ENCODE measurements at regions not wholly inside any gene's neighbourhood (a gene's known extent, or its start where the extent isn't known, plus 50 kb on each side); places are given as distances from the start of the nearest gene placed in this dataset.

DNA sequence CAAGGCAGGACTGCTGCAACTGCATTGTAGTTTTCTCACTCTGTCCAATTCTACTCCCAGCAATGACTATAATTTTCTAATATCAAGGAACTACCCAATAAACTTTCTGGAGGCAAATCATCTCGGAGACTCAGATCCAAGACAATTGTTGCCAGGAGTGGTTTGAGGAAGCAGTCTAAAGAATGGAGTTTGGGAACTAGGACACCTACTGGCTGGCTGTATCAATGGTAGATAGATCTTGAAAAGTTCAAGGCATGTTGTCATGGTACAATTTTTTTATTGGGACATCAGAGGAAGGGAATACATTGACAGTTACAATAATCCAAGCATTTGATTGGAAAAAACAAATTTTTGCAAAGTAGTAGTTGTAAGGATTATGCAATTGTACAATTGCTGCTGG lies 648.3 kb upstream of the SLITRK6 start:
- TF ChIP-seq EGR1 (IDR thresholded peaks at IDR 0.05) (no peak), TCF12 (IDR thresholded peaks at IDR 0.05; ENCODE audit: low read depth) (no peak), TAF1 (IDR thresholded peaks at IDR 0.05; ENCODE audit: low read depth) (no peak), FOXM1 (IDR thresholded peaks at IDR 0.05; ENCODE audit: borderline replicate concordance, low read depth) (no peak), CEBPB (IDR thresholded peaks at IDR 0.05) (no peak), ZBTB7A (IDR thresholded peaks at IDR 0.05; ENCODE audit: low read depth) (no peak), RAD21 (IDR thresholded peaks at IDR 0.05; ENCODE audit: low read depth) (no peak), CREB1 (IDR thresholded peaks at IDR 0.05; ENCODE audit: low read depth) (no peak), YY1 (IDR thresholded peaks at IDR 0.05; ENCODE audit: low read depth) (no peak)
- TF ChIP-seq, protein P1, sequence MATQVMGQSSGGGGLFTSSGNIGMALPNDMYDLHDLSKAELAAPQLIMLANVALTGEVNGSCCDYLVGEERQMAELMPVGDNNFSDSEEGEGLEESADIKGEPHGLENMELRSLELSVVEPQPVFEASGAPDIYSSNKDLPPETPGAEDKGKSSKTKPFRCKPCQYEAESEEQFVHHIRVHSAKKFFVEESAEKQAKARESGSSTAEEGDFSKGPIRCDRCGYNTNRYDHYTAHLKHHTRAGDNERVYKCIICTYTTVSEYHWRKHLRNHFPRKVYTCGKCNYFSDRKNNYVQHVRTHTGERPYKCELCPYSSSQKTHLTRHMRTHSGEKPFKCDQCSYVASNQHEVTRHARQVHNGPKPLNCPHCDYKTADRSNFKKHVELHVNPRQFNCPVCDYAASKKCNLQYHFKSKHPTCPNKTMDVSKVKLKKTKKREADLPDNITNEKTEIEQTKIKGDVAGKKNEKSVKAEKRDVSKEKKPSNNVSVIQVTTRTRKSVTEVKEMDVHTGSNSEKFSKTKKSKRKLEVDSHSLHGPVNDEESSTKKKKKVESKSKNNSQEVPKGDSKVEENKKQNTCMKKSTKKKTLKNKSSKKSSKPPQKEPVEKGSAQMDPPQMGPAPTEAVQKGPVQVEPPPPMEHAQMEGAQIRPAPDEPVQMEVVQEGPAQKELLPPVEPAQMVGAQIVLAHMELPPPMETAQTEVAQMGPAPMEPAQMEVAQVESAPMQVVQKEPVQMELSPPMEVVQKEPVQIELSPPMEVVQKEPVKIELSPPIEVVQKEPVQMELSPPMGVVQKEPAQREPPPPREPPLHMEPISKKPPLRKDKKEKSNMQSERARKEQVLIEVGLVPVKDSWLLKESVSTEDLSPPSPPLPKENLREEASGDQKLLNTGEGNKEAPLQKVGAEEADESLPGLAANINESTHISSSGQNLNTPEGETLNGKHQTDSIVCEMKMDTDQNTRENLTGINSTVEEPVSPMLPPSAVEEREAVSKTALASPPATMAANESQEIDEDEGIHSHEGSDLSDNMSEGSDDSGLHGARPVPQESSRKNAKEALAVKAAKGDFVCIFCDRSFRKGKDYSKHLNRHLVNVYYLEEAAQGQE (IDR thresholded peaks at IDR 0.05; ENCODE audit: low read depth) = no peak
- TF ChIP-seq, protein P2, sequence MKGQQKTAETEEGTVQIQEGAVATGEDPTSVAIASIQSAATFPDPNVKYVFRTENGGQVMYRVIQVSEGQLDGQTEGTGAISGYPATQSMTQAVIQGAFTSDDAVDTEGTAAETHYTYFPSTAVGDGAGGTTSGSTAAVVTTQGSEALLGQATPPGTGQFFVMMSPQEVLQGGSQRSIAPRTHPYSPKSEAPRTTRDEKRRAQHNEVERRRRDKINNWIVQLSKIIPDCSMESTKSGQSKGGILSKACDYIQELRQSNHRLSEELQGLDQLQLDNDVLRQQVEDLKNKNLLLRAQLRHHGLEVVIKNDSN (IDR thresholded peaks at IDR 0.05) = no peak
- TF ChIP-seq, protein P3, sequence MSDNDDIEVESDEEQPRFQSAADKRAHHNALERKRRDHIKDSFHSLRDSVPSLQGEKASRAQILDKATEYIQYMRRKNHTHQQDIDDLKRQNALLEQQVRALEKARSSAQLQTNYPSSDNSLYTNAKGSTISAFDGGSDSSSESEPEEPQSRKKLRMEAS (IDR thresholded peaks at IDR 0.05) = no peak

DNA sequence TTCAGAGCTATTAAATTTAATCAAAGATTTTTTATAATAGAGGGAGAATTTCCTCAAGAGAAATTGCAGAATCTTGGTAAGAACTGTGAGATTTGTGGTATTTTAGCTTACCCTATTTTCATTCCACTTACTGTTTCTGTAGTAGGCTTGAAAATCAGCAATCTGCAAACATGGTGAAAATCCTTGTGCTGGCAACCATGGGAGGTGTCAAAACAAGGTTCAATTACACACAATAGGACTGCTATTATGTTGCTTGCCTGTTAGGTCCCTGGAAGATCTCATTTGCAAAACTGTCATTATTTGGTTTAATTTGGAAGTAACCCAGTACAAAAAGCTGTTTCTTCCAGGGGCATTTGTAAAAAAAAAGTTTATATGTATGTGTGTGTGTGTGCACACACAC lies 662.8 kb upstream of the SLITRK6 start:
- no peak for TF ChIP-seq RAD21 (IDR thresholded peaks at IDR 0.05; ENCODE audit: low read depth)
- TF ChIP-seq NFIC (IDR thresholded peaks at IDR 0.05) = no peak
- no peak for TF ChIP-seq TAF1 (IDR thresholded peaks at IDR 0.05; ENCODE audit: low read depth)
- TF ChIP-seq TCF12 (IDR thresholded peaks at IDR 0.05; ENCODE audit: low read depth) = no peak
- no peak for TF ChIP-seq FOXM1 (IDR thresholded peaks at IDR 0.05; ENCODE audit: borderline replicate concordance, low read depth)
- TF ChIP-seq ZBTB7A (IDR thresholded peaks at IDR 0.05; ENCODE audit: low read depth) = no peak
- TF ChIP-seq, protein P3 (IDR thresholded peaks at IDR 0.05) = no peak
- no peak for TF ChIP-seq TEAD4 (IDR thresholded peaks at IDR 0.05)
- TF ChIP-seq, protein P2 (IDR thresholded peaks at IDR 0.05) = no peak
- TF ChIP-seq EP300 (IDR thresholded peaks at IDR 0.05; ENCODE audit: borderline replicate concordance) = no peak
- no peak for TF ChIP-seq CEBPB (IDR thresholded peaks at IDR 0.05)

DNA sequence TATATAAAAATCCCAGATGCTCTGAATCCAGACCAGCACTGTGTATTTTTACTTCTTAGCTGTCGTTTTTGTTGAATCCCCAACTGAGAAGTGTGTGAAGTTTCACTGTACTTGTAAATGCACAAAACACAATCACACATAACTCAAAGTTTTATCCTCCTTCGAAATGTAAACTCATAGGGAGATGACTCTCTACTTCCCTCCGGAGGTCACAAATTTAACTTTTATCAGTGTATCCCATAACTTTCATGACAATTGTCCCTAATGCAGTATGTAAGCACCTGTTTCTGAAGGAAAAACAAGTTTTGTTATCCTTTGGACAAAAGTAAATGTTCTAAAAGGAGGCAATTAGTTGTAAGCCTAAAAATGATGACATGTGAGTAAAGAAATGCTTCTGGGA lies 665.0 kb upstream of the SLITRK6 start:
- TF ChIP-seq FOXM1 (IDR thresholded peaks at IDR 0.05; ENCODE audit: borderline replicate concordance, low read depth) = no peak
- peak; percentile 51 for TF ChIP-seq RAD21 (IDR thresholded peaks at IDR 0.05; ENCODE audit: low read depth)
- no peak for TF ChIP-seq TCF12 (IDR thresholded peaks at IDR 0.05; ENCODE audit: low read depth)
- TF ChIP-seq ZBTB7A (IDR thresholded peaks at IDR 0.05; ENCODE audit: low read depth) = no peak

DNA sequence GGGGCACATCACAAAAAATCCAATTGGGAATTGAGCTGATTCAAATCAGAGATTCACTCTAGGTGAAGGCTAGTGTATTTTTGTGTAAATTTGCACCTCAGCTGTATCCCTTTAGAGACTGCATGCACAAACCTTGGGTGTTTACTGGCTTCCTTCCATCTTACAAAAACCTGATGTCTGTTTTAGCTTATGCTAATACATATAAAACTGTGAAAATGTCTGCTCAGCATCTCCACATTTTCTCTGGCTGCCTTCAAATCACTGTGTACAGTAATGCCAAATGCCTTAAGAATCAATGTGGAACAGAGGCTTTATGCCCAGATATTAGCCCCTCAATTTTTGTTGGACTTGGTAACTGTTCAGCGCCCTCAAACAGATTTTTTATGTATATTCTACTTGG lies 675.8 kb upstream of the SLITRK6 start:
- TF ChIP-seq NFIC (IDR thresholded peaks at IDR 0.05) (no peak), CEBPB (IDR thresholded peaks at IDR 0.05) (no peak), TAF1 (IDR thresholded peaks at IDR 0.05; ENCODE audit: low read depth) (no peak), EP300 (IDR thresholded peaks at IDR 0.05; ENCODE audit: borderline replicate concordance) (no peak), FOXM1 (IDR thresholded peaks at IDR 0.05; ENCODE audit: borderline replicate concordance, low read depth) (no peak), ZBTB7A (IDR thresholded peaks at IDR 0.05; ENCODE audit: low read depth) (no peak), CREB1 (IDR thresholded peaks at IDR 0.05; ENCODE audit: low read depth) (no peak), EGR1 (IDR thresholded peaks at IDR 0.05) (no peak), TCF12 (IDR thresholded peaks at IDR 0.05; ENCODE audit: low read depth) (no peak), RAD21 (IDR thresholded peaks at IDR 0.05; ENCODE audit: low read depth) (no peak), YY1 (IDR thresholded peaks at IDR 0.05; ENCODE audit: low read depth) (no peak), TEAD4 (IDR thresholded peaks at IDR 0.05) (no peak)
- TF ChIP-seq, protein P1 (IDR thresholded peaks at IDR 0.05; ENCODE audit: low read depth) = no peak
- TF ChIP-seq, protein P3 (IDR thresholded peaks at IDR 0.05) = no peak
- TF ChIP-seq, protein P2 (IDR thresholded peaks at IDR 0.05) = no peak

DNA sequence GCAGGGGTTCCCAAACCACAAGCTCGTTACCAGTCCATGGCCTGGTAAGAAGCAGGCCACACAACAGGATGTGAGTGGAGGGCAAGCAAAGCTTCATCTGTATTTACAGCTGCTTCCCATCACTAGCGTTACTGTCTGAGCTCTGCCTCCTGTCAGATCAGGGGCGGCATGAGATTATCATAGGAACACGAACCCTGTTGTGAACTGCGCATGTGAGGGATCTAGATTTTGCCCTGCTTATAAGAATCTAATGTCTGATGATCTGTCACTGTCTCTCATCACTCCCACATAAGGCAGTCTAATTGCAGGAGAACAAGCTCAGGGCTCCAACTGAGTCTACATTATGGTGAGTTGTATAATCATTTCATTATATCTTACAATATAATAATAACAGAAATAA lies 677.4 kb upstream of the SLITRK6 start:
- TF ChIP-seq, protein P3 (IDR thresholded peaks at IDR 0.05) = no peak
- TF ChIP-seq TCF12 (IDR thresholded peaks at IDR 0.05; ENCODE audit: low read depth) (no peak), NFIC (IDR thresholded peaks at IDR 0.05) (no peak), CREB1 (IDR thresholded peaks at IDR 0.05; ENCODE audit: low read depth) (no peak), CEBPB (IDR thresholded peaks at IDR 0.05) (no peak), EP300 (IDR thresholded peaks at IDR 0.05; ENCODE audit: borderline replicate concordance) (no peak), ZBTB7A (IDR thresholded peaks at IDR 0.05; ENCODE audit: low read depth) (no peak), EGR1 (IDR thresholded peaks at IDR 0.05) (no peak), RAD21 (IDR thresholded peaks at IDR 0.05; ENCODE audit: low read depth) (no peak), TEAD4 (IDR thresholded peaks at IDR 0.05) (no peak), FOXM1 (IDR thresholded peaks at IDR 0.05; ENCODE audit: borderline replicate concordance, low read depth) (no peak)
- TF ChIP-seq, protein P2 (IDR thresholded peaks at IDR 0.05) = no peak
- TF ChIP-seq, protein P1 (IDR thresholded peaks at IDR 0.05; ENCODE audit: low read depth) = no peak

Data from Ishikawa (cell line).